Endothelial cell of umbilical vein (primary cell): ENCODE measurements at regions not wholly inside any gene's neighbourhood (a gene's known extent, or its start where the extent isn't known, plus 50 kb on each side); places are given as distances from the start of the nearest gene placed in this dataset.
"Not testable (repeated sequence)": the region's sequence is repeated elsewhere in the genome, so short reads cannot be mapped to it uniquely, and the experiment has no call there.

Experiments
- BruUV-seq: library from RNA; stranded (reverse); fragments of 400-500 nt; replicated peaks from 2 replicates; lab custom pipeline; 2021; lab: Mats Ljungman, UMichigan
- CTCF ChIA-PET: fragments of 300-600, 350-600 bp; sonication (Branson Sonifier 250); formaldehyde crosslinking; loops from one replicate; lab custom pipeline; 2021; ENCODE audit warnings: antibody characterized with exemption, inconsistent platforms; lab: Charles Lee
- POLR2A ChIA-PET: fragments of 300-600, 350-600 bp; sonication (Branson Sonifier 250); formaldehyde crosslinking; loops from one replicate; lab custom pipeline; 2021; ENCODE audit warnings: antibody characterized with exemption, inconsistent platforms; lab: Charles Lee
- DNase-seq: peaks from one replicate; pipeline ENCODE4 v3.0.0-alpha.2; 2011; ENCODE audit warnings: low read depth, low spot score
- FAIRE-seq: peaks from 2 replicates; lab custom pipeline; 2011; peaks lifted over from hg19 to GRCh38; lab: Jason Lieb, UNC
- H2AFZ ChIP-seq: 2 replicates; pipeline ENCODE4 v1.6.0; 2012; ENCODE audit warnings: low read depth, low read length, control low read depth, inconsistent platforms
- H3K27ac ChIP-seq: 2 replicates; pipeline ENCODE4 v1.5.1; 2011; ENCODE audit warnings: low read depth, mild to moderate bottlenecking, control low read depth, low read length, moderate library complexity; ENCODE audit not compliant: insufficient read depth
- H3K27me3 ChIP-seq, 2 experiments: 2 replicates each; pipeline versions ENCODE4 v1.6.0 to v1.6.1; 2011; ENCODE audit warnings: low read length in 2 of 2, mixed read lengths in 1 of 2; ENCODE audit not compliant: control insufficient read depth in 2 of 2, insufficient read depth in 2 of 2
- H3K36me3 ChIP-seq, 2 experiments: 2 replicates in 1 of 2; 3 replicates in 1 of 2; pipeline ENCODE4 v1.5.1; 2011; ENCODE audit warnings: low read length in 2 of 2, mild to moderate bottlenecking in 1 of 2, moderate library complexity in 1 of 2; ENCODE audit not compliant: control insufficient read depth in 2 of 2, insufficient read depth in 2 of 2; ENCODE audit errors: extremely low read depth in 1 of 2
- H3K4me1 ChIP-seq: 3 replicates; pipeline ENCODE4 v1.5.1; 2011; ENCODE audit warnings: mild to moderate bottlenecking, low read length; ENCODE audit not compliant: control insufficient read depth, insufficient read depth; ENCODE audit errors: extremely low read depth
- H3K4me2 ChIP-seq: 2 replicates; pipeline ENCODE4 v1.6.1; 2011; ENCODE audit warnings: low read length, control low read depth, mixed read lengths; ENCODE audit not compliant: insufficient read depth
- H3K4me3 ChIP-seq, 3 experiments: fragments of 200-600 bp in 1 of 3; sonication (generic), shearing (Covaris generic) in 1 of 3; replicated peaks in 1 of 3; 2 replicates each; pipeline ENCODE4 v1.5.1; 2011 to 2016; ENCODE audit warnings: control low read depth in 3 of 3, low read length in 3 of 3, mild to moderate bottlenecking in 2 of 3, inconsistent platforms in 1 of 3, low read depth in 1 of 3, moderate library complexity in 1 of 3; ENCODE audit not compliant: insufficient read depth in 1 of 3
- H3K79me2 ChIP-seq: 2 replicates; pipeline ENCODE4 v1.6.0; 2012; ENCODE audit warnings: low read length, inconsistent platforms; ENCODE audit not compliant: control insufficient read depth, insufficient read depth
- H3K9ac ChIP-seq: replicated peaks from 2 replicates; pipeline ENCODE3; 2011; ENCODE audit warnings: low read length, control low read depth; ENCODE audit not compliant: insufficient read depth; ENCODE audit errors: extremely low read depth
- H3K9me1 ChIP-seq: replicated peaks from 3 replicates; pipeline ENCODE4 v1.6.0; 2011; ENCODE audit warnings: mild to moderate bottlenecking, low read length; ENCODE audit not compliant: control insufficient read depth, insufficient read depth; ENCODE audit errors: extremely low read depth
- H3K9me3 ChIP-seq: replicated peaks from 2 replicates; pipeline ENCODE4 v1.5.1; 2012; ENCODE audit warnings: low read length, inconsistent platforms; ENCODE audit not compliant: control insufficient read depth, insufficient read depth
- H4K20me1 ChIP-seq: replicated peaks from 2 replicates; pipeline ENCODE3; 2011; ENCODE audit warnings: mild to moderate bottlenecking, low read length; ENCODE audit not compliant: control insufficient read depth, insufficient read depth; ENCODE audit errors: extremely low read depth
- EZH2 ChIP-seq: IDR thresholded peaks from 2 replicates; pipeline ENCODE4 v1.6.1; 2012; ENCODE audit warnings: borderline replicate concordance, low read depth, mild to moderate bottlenecking, moderate library complexity, low read length, inconsistent platforms; ENCODE audit not compliant: severe bottlenecking
- FOS ChIP-seq: IDR thresholded peaks from 2 replicates; pipeline ENCODE4 v1.6.1; 2011; ENCODE audit warnings: mild to moderate bottlenecking, low read length, moderate library complexity, borderline replicate concordance; ENCODE audit not compliant: insufficient read depth
- GATA2 ChIP-seq: IDR thresholded peaks from 2 replicates; pipeline ENCODE4 v1.7.0; 2011; ENCODE audit warnings: low read depth, mild to moderate bottlenecking, moderate library complexity, mixed read lengths, low read length; ENCODE audit not compliant: insufficient read length, insufficient read depth
- JUN ChIP-seq: IDR thresholded peaks from 2 replicates; pipeline ENCODE4 v1.6.1; 2011; ENCODE audit warnings: borderline replicate concordance, low read depth; ENCODE audit not compliant: insufficient read length, insufficient read depth
- MYC ChIP-seq: IDR thresholded peaks from one replicate; pipeline ENCODE4 v1.6.1; 2011; ENCODE audit warnings: mild to moderate bottlenecking, low read depth, low read length
- POLR2A ChIP-seq: IDR thresholded peaks from 2 replicates; pipeline ENCODE4 v1.6.1; 2012; ENCODE audit warnings: low read depth, mild to moderate bottlenecking, control low read depth, low read length
- POLR2AphosphoS5 ChIP-seq: IDR thresholded peaks from 2 replicates; pipeline ENCODE4 v1.6.1; 2012; ENCODE audit warnings: low read depth, mild to moderate bottlenecking, control low read depth, low read length, moderate library complexity; ENCODE audit not compliant: insufficient read depth
- dilution Hi-C: fragments of 300-500 bp; cut with MboI; formaldehyde crosslinking; loops from one replicate; pipeline ENCODE4 v1.15.0; 2019; ENCODE audit warnings: low sequenced_read_pairs; ENCODE audit not compliant: extremely low pct_ligation_motif_present
- intact Hi-C: fragments of 100-400 bp; cut with micrococcal nuclease; formaldehyde crosslinking; loops from one replicate; pipeline ENCODE4 v1.10.0; 2022
- TF ChIP-seq, protein P1 (sequence below), 2 donors: IDR thresholded peaks; 1 replicate in 1 of 2; 2 replicates in 1 of 2; pipeline ENCODE4 v1.5.1; 2011; ENCODE audit warnings: low read length in 2 of 2, mild to moderate bottlenecking in 2 of 2, moderate library complexity in 2 of 2, control low read depth in 1 of 2, inconsistent platforms in 1 of 2, low read depth in 1 of 2; ENCODE audit not compliant: insufficient read depth in 1 of 2; ENCODE audit errors: extremely low read depth in 1 of 2
- TF ChIP-seq, protein P2 (sequence below): IDR thresholded peaks from 2 replicates; pipeline ENCODE4 v1.6.1; 2011; ENCODE audit not compliant: insufficient read depth, insufficient read length

DNA sequence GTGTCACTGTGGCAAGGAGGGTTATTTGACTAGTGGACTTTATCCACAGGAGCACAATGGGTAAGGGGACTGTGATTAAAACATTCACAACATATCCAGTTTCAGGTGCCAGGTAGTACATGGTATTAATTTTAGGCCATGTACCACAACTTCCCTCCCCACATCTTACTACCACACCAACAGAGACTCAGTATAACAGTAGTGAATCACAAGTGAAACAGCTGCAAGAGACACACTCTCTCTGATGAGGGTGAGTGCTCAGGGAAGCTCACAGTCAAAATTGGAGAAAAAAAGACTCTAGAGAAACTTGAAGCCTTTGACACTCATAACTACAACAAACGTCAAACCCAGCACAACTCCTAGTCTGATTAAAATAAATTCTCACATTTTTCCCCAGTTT, 367.6 kb upstream of the GYPC start:
- no peaks in the 10 kb centered on the region for H3K9me3 ChIP-seq
- H3K36me3 ChIP-seq = no peaks in the 10 kb centered on the region
- BruUV-seq = no TSS peak
- no peaks in the 10 kb centered on the region for H3K4me1 ChIP-seq
- H3K9ac ChIP-seq = no peak overlapping the region
- no peak overlapping the region for H3K4me2 ChIP-seq
- H4K20me1 ChIP-seq = no peaks in the 10 kb centered on the region
- CTCF ChIA-PET = no interaction called here
- no peaks in the 10 kb centered on the region for H3K9me1 ChIP-seq
- H3K27me3 ChIP-seq = no peaks in the 10 kb centered on the region
- dilution Hi-C loops = no loop called here
- no peak overlapping the region for H2AFZ ChIP-seq
- DNase-seq (no peak), FAIRE-seq (no peak)
- no peak overlapping the region for H3K27ac ChIP-seq
- POLR2A ChIA-PET = no interaction called here
- intact Hi-C loops = no loop called here
- H3K79me2 ChIP-seq = no peaks in the 10 kb centered on the region
- H3K4me3 ChIP-seq = no peak overlapping the region
- TF ChIP-seq JUN = no peak
- TF ChIP-seq POLR2AphosphoS5 = no peak
- TF ChIP-seq GATA2 = no peak
- TF ChIP-seq, protein P1, sequence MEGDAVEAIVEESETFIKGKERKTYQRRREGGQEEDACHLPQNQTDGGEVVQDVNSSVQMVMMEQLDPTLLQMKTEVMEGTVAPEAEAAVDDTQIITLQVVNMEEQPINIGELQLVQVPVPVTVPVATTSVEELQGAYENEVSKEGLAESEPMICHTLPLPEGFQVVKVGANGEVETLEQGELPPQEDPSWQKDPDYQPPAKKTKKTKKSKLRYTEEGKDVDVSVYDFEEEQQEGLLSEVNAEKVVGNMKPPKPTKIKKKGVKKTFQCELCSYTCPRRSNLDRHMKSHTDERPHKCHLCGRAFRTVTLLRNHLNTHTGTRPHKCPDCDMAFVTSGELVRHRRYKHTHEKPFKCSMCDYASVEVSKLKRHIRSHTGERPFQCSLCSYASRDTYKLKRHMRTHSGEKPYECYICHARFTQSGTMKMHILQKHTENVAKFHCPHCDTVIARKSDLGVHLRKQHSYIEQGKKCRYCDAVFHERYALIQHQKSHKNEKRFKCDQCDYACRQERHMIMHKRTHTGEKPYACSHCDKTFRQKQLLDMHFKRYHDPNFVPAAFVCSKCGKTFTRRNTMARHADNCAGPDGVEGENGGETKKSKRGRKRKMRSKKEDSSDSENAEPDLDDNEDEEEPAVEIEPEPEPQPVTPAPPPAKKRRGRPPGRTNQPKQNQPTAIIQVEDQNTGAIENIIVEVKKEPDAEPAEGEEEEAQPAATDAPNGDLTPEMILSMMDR (IDR thresholded peaks at IDR 0.05; ENCODE audit: extremely low read depth in 1 of 2, insufficient read depth in 1 of 2, low read depth in 1 of 2, low read length in 2 of 2) = no peak
- no peak for TF ChIP-seq EZH2
- TF ChIP-seq FOS = no peak
- TF ChIP-seq POLR2A = no peak
- TF ChIP-seq MYC = no peak
- TF ChIP-seq, protein P2, sequence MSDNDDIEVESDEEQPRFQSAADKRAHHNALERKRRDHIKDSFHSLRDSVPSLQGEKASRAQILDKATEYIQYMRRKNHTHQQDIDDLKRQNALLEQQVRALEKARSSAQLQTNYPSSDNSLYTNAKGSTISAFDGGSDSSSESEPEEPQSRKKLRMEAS = no peak

DNA sequence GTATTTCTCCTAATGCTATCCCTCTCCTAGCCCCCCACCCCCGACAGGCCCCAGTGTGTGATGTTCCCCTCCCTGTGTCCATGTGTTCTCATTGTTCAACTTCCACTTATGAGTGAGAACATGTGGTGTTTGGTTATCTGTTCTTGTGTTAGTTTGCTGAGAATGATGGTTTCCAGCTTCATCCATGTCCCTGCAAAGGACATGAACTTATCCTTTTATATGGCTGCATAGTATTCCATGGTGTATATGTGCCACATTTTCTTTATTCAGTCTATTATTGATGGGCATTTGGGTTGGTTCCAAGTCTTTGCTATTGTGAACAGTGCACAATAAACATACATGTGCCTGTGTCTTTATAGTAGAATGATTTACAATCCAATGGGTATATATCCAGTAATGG, 362.0 kb upstream of the GYPC start:
- H3K4me3 ChIP-seq, dilution Hi-C loops, H3K9me3 ChIP-seq, H3K9me1 ChIP-seq, FAIRE-seq, H3K79me2 ChIP-seq, CTCF ChIA-PET, H3K4me2 ChIP-seq, H3K4me1 ChIP-seq, BruUV-seq, H4K20me1 ChIP-seq, DNase-seq, H3K27me3 ChIP-seq, H3K9ac ChIP-seq, intact Hi-C loops, H2AFZ ChIP-seq, H3K36me3 ChIP-seq, POLR2A ChIA-PET, H3K27ac ChIP-seq: not testable (repeated sequence)
